Esophagus squamous epithelium (tissue), 4 donors: ENCODE measurements at regions not wholly inside any gene's neighbourhood (a gene's known extent, or its start where the extent isn't known, plus 50 kb on each side); places are given as distances from the start of the nearest gene placed in this dataset.

Experiments used
- POLR2A ChIP-seq, 4 donors: fragments of 450-650 bp; IDR thresholded peaks; one replicate each; pipeline ENCODE4 v1.6.1; 2017; ENCODE audit warnings: antibody characterized with exemption in 4 of 4, mild to moderate bottlenecking in 4 of 4, moderate library complexity in 3 of 4
- TF ChIP-seq, protein P1 (sequence below), 6 experiments: fragments of 450-650 bp in 4 of 6; fragments of 200-600 bp in 2 of 6; sonication (generic) in 2 of 6; IDR thresholded peaks; one replicate each; pipeline ENCODE4 v1.5.1; 2016 to 2019; ENCODE audit warnings: antibody characterized with exemption in 6 of 6, mild to moderate bottlenecking in 4 of 6, moderate library complexity in 4 of 6

DNA sequence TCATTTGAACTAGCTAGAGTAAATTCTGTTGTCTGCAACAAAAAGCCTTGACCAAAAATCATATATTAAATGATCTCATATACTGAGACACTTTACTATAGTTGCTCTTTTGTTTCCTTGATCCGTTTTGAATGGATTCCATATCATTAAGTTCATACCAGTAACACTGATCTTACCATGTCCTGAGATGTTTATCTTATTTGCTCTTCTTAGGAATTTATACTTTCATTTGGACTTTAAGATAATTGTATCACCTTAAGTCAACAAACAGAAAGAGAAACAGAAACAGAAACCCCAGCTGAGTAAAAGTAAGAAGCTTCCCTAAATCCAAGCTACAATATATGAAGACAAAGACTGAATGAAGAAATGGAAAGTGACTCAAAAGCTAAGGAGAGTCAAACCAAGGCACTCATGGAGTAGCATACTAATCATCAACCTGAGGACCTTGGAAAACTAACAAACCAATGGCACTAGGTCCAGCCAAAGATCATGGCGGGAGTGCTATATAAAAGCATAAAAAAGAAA is 106.5 kb upstream of the COX10 start:
- TF ChIP-seq, protein P1, sequence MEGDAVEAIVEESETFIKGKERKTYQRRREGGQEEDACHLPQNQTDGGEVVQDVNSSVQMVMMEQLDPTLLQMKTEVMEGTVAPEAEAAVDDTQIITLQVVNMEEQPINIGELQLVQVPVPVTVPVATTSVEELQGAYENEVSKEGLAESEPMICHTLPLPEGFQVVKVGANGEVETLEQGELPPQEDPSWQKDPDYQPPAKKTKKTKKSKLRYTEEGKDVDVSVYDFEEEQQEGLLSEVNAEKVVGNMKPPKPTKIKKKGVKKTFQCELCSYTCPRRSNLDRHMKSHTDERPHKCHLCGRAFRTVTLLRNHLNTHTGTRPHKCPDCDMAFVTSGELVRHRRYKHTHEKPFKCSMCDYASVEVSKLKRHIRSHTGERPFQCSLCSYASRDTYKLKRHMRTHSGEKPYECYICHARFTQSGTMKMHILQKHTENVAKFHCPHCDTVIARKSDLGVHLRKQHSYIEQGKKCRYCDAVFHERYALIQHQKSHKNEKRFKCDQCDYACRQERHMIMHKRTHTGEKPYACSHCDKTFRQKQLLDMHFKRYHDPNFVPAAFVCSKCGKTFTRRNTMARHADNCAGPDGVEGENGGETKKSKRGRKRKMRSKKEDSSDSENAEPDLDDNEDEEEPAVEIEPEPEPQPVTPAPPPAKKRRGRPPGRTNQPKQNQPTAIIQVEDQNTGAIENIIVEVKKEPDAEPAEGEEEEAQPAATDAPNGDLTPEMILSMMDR (IDR thresholded peaks at IDR 0.05), result no peak
- TF ChIP-seq POLR2A (IDR thresholded peaks at IDR 0.05), result no peak
